GM12872 (cell line): ENCODE measurements at regions not wholly inside any gene's neighbourhood (a gene's known extent, or its start where the extent isn't known, plus 50 kb on each side); places are given as distances from the start of the nearest gene placed in this dataset.

Experiments
- TF ChIP-seq, protein P1 (sequence below): IDR thresholded peaks from 3 replicates; pipeline ENCODE4 v1.5.1; 2011; ENCODE audit warnings: low read depth, mild to moderate bottlenecking, low read length, moderate library complexity; ENCODE audit not compliant: insufficient read depth

GRCh38 chr14:76954394-76955190 lies 73.9 kb downstream of the IRF2BPL start:
- TF ChIP-seq, protein P1, sequence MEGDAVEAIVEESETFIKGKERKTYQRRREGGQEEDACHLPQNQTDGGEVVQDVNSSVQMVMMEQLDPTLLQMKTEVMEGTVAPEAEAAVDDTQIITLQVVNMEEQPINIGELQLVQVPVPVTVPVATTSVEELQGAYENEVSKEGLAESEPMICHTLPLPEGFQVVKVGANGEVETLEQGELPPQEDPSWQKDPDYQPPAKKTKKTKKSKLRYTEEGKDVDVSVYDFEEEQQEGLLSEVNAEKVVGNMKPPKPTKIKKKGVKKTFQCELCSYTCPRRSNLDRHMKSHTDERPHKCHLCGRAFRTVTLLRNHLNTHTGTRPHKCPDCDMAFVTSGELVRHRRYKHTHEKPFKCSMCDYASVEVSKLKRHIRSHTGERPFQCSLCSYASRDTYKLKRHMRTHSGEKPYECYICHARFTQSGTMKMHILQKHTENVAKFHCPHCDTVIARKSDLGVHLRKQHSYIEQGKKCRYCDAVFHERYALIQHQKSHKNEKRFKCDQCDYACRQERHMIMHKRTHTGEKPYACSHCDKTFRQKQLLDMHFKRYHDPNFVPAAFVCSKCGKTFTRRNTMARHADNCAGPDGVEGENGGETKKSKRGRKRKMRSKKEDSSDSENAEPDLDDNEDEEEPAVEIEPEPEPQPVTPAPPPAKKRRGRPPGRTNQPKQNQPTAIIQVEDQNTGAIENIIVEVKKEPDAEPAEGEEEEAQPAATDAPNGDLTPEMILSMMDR = no peak

- TF ChIP-seq, protein P1 = no peak
These were observed 75.1 kb downstream of the IRF2BPL start for GRCh38 chr14:76953311-76953945.

DNA sequence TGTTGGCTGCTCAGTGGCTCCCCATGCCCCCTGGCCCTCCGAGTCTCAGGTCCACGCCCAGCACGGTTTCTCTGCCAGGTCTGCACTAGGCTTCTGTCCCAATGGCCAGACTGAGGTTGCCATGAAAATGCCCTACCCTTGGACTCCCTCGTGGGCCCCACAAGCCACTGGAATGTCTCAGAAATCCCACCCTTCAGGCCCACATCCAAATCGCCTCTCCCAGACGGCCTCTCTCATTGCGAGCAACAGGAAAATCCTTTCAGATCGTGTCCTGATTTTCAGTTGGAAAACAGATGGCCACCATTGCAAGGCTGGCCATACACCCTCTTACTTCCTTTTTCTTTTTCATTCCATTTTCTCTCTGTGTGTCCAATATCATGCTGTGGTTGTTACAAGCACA lies 77.3 kb downstream of the IRF2BPL start:
- TF ChIP-seq, protein P1 = no peak

DNA sequence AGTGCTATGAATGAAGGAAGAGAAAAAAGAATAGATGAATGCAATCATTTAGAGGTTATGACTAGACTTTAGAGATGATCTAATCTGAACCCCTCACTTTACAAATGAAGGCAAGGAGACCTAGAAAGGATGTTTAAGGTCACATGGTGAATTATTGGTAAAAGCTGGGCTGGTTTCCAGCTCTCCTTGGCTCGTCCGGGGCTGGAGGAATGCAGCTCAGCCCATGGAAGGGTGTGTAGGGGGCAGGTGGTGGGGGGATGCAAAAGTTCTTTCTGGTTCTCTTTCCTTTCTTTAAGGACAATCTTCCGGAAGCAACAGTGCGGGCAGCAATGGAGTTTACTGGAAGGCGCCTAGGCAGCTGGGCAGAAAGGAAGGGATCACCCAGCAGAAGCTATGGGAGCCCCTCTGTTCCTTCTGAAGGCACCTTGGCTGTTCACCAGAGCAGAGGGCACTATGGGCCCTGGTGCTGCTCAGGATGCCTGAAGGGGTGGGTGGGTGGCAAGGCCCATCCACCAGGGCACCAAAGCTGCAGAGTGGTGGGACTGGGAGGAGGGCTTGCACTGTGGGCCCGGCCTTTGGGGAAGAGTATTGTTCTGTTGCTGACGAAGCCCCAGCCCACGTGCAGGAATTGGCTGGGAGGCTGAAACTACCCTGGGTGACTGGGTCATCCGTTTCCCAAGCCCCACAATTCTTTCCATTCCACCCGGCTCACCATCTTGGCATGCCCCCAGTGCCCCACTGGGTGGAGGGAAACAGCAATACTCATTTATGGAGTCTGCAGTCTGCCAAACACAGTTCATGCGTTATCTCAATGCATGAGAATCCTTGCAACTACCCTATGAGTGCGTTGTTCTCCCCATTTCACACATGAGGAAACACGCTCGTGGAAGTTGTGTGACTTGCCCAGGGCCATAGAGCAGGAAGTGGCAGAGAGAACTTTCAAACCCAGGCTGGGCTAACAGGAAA lies 78.2 kb downstream of the IRF2BPL start:
- TF ChIP-seq, protein P1 = no peak

DNA sequence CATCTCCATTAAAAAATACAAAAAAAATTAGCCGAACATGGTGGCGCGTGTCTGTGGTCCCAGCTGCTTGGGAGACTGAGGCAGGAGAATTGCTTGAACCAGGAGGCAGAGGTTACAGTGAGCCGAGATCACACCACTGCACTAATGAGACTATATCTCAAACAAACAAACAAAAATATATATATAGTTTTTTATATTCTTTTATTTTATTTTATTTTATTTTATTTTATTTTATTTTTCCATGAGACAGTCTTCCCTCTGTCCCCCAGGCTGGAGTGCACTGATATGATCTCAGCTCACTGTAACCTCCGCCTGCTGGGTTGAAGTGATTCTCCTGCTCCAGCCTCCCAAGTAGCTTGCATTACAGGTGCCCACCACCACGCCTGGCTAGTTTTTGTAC lies 79.5 kb downstream of the IRF2BPL start:
- TF ChIP-seq, protein P1 = no peak

- TF ChIP-seq, protein P1 = no peak
These were observed 80.1 kb downstream of the IRF2BPL start for GRCh38 chr14:76948213-76948947.
